ENCODE measurements at regions not wholly inside any gene's neighbourhood (a gene's known extent, or its start where the extent isn't known, plus 50 kb on each side); places are given as distances from the start of the nearest gene placed in this dataset.

- TF ChIP-seq CTCF (IDR thresholded peaks at IDR 0.05) (no peak), POLR2A (IDR thresholded peaks at IDR 0.05) (no peak)
Observed at GRCh38 chr6:148261470-148261869, 81.2 kb upstream of the SASH1 start.

Measured in breast epithelium (tissue), 3 donors.